ENCODE measurements at regions not wholly inside any gene's neighbourhood (a gene's known extent, or its start where the extent isn't known, plus 50 kb on each side); places are given as distances from the start of the nearest gene placed in this dataset.
A peak's percentile ranks its signal among the peaks of the same experiment; 100 is the strongest.
"Not testable (repeated sequence)": the region's sequence is repeated elsewhere in the genome, so short reads cannot be mapped to it uniquely, and the experiment has no call there.

- Mint-ChIP-seq H3K4me1 (no peaks in the 10 kb centered on the region), H3K27me3 (ENCODE audit: low read depth) (no peaks in the 10 kb centered on the region), H3K9me3 (no peaks in the 10 kb centered on the region), H3K4me3 (no peak overlapping the region), H3K36me3 (ENCODE audit: low read depth) (no peaks in the 10 kb centered on the region), H3K27ac (ENCODE audit: unreplicated experiment) (no peak overlapping the region)
- no peak for TF ChIP-seq CTCF (conservative IDR thresholded peaks at IDR 0.05)
- no peak for DNase-seq (ENCODE audit: low read depth, low spot score)
Measured at GRCh38 chr14:44847526-44848309, 114.0 kb downstream of the KLHL28 start.

DNA sequence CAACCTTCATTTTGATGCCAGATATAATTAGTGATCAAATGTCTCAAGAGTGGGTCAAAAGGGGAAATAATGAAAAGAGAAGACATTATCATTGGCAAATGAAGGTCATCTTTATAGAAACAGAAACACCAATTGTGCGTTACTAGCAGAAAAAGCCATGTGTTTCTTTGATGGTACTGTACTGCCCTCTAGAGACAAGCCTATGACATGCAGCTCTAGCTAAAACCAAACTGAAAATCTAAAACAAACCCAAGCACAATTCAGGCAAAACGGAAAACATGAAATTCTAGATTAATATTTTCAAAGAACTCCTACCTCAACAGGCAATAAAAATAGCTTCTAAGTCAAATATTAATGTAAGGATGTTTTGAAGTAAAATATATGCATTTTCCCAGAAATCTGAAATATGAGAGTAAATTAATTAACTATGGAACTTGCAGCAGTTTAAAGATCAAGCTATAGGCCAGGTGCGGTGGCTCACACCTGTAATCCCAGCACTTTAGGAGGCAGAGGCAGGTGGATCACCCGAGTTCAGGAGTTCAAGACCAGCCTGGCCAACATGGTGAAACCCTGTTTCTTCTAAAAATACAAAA is 115.4 kb downstream of the KLHL28 start:
- Mint-ChIP-seq H3K9me3 (no peaks in the 10 kb centered on the region), H3K4me3 (no peak overlapping the region), H3K27ac (ENCODE audit: unreplicated experiment) (no peak overlapping the region), H3K27me3 (ENCODE audit: low read depth) (no peaks in the 10 kb centered on the region), H3K4me1 (no peaks in the 10 kb centered on the region), H3K36me3 (ENCODE audit: low read depth) (no peaks in the 10 kb centered on the region)
- peak; percentile 14 for DNase-seq (ENCODE audit: low read depth, low spot score)
- TF ChIP-seq CTCF (conservative IDR thresholded peaks at IDR 0.05), result peak; percentile 94

GRCh38 chr14:44835928-44836327 is 125.8 kb downstream of the KLHL28 start:
- not testable (repeated sequence) for H3K27ac Mint-ChIP-seq (ENCODE audit: unreplicated experiment); H3K4me1 Mint-ChIP-seq; H3K4me3 Mint-ChIP-seq; H3K27me3 Mint-ChIP-seq (ENCODE audit: low read depth); H3K36me3 Mint-ChIP-seq (ENCODE audit: low read depth); DNase-seq (ENCODE audit: low read depth, low spot score); H3K9me3 Mint-ChIP-seq

- no peak overlapping the region for H3K4me3 Mint-ChIP-seq
- H3K27ac Mint-ChIP-seq (ENCODE audit: unreplicated experiment), result no peak overlapping the region
- H3K4me1 Mint-ChIP-seq, result peaks cover 3% of the 10 kb centered on the region
- H3K9me3 Mint-ChIP-seq, result no peaks in the 10 kb centered on the region
- no peaks in the 10 kb centered on the region for H3K36me3 Mint-ChIP-seq (ENCODE audit: low read depth)
- no peak for TF ChIP-seq CTCF (conservative IDR thresholded peaks at IDR 0.05)
- DNase-seq (ENCODE audit: low read depth, low spot score), result no peak
- H3K27me3 Mint-ChIP-seq (ENCODE audit: low read depth), result no peaks in the 10 kb centered on the region
Measured at GRCh38 chr14:44833376-44834060, 128.2 kb downstream of the KLHL28 start.

DNA sequence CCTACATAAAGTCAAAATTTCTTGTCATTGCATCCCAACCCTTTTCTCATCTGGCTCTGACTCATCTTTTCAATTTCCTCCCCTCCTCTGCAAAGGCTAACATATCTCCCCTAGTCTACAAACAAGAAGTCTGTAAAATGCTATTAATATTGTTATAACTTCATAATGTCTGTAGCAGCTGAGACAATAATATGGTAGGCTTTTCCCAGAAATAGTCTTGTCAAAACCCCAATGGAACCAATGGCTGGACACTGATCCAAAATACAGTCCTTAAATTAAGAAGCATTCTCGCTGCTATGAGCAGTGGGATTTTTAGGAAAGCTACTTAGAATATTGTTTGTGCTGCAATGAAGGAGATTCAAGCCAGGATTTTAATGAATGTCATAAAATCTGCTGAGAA is 131.4 kb downstream of the KLHL28 start:
- Mint-ChIP-seq H3K27ac (ENCODE audit: unreplicated experiment) (no peak overlapping the region), H3K36me3 (ENCODE audit: low read depth) (no peaks in the 10 kb centered on the region), H3K27me3 (ENCODE audit: low read depth) (no peaks in the 10 kb centered on the region), H3K4me1 (peaks cover 3% of the 10 kb centered on the region), H3K9me3 (peaks cover 2% of the 10 kb centered on the region), H3K4me3 (no peak overlapping the region)
- TF ChIP-seq CTCF (conservative IDR thresholded peaks at IDR 0.05), result no peak
- DNase-seq (ENCODE audit: low read depth, low spot score), result no peak

DNA sequence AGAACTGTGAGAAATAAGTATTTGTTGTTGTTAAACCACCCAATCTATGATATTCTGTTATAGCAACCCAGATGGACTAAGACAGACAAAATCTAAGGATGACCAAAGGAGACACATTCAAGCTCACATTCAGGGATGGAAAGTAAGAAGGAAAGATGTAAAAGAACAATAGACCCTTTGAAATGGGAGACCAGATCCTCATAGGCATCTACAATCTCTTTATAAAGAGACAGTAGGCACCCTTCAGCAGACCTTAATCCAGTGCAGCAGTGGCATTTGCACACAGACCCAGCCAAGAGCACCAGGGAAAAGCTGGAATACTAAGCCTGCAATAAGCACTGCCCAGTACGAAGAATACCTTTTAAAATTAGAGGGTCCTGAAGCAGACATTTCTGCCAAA is 132.7 kb downstream of the KLHL28 start:
- Mint-ChIP-seq H3K4me3 (no peak overlapping the region), H3K27me3 (ENCODE audit: low read depth) (no peaks in the 10 kb centered on the region), H3K27ac (ENCODE audit: unreplicated experiment) (no peak overlapping the region), H3K4me1 (peaks cover 3% of the 10 kb centered on the region), H3K36me3 (ENCODE audit: low read depth) (no peaks in the 10 kb centered on the region), H3K9me3 (peaks cover 10% of the 10 kb centered on the region)
- no peak for DNase-seq (ENCODE audit: low read depth, low spot score)
- TF ChIP-seq CTCF (conservative IDR thresholded peaks at IDR 0.05), result no peak

Measured in neural crest cell (in vitro differentiated cells).